ENCODE measurements at regions not wholly inside any gene's neighbourhood (a gene's known extent, or its start where the extent isn't known, plus 50 kb on each side); places are given as distances from the start of the nearest gene placed in this dataset.
"Not testable (repeated sequence)": the region's sequence is repeated elsewhere in the genome, so short reads cannot be mapped to it uniquely, and the experiment has no call there.

DNA sequence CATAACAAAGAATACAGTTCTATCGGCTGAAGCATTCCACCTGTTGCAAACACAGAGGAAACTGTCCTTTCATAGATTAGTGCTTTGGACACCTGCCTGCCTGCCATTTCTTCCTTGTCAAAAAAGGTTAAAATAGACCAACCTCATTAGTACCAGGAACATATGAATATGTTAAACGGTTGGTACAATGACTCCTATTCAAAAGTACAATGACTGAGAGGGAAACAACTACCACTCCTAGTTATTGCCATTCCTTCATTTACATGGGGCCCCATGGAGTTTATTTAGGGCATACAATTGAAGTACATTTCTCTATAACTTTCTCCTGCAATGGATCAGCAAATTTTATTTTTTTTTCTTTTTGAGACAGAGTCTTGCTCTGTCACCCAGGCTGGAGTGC, 77.4 kb upstream of the PIP5K1B start:
- Mint-ChIP-seq H3K36me3 (no peaks in the 10 kb centered on the region), H3K4me3 (no peak overlapping the region), H3K4me1 (no peaks in the 10 kb centered on the region), H3K27me3 (peaks cover 3% of the 10 kb centered on the region), H3K27ac (no peak overlapping the region), H3K9me3 (ENCODE audit: low read depth) (no peaks in the 10 kb centered on the region)
- CTCF ChIA-PET: no interaction called here
- DNase-seq (no peak), ATAC-seq (no peak)

DNA sequence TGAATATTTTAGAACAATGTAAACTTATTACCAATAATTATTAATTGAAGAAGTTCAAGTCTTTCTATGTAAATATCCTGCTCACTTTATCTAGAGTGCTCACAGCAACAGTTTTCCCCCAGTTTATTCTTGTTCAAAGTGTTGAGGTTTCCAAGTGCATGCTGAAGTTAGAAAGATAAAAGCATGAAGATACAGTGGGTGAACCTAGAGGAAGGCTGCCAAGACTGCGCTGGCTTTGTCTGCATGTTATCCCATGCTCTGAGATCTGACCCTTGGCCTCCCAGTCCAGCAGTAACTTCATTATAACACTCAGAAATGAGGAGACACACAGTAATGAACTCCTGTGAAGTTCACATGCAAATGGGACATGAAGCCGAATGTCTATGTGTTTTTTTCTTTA, 76.0 kb upstream of the PIP5K1B start:
- H3K27me3 Mint-ChIP-seq: peaks cover 3% of the 10 kb centered on the region
- H3K9me3 Mint-ChIP-seq (ENCODE audit: low read depth): no peaks in the 10 kb centered on the region
- no peak overlapping the region for H3K4me3 Mint-ChIP-seq
- CTCF ChIA-PET: no interaction called here
- DNase-seq (no peak), ATAC-seq (no peak)
- no peaks in the 10 kb centered on the region for H3K4me1 Mint-ChIP-seq
- no peak overlapping the region for H3K27ac Mint-ChIP-seq
- H3K36me3 Mint-ChIP-seq: no peaks in the 10 kb centered on the region

DNA sequence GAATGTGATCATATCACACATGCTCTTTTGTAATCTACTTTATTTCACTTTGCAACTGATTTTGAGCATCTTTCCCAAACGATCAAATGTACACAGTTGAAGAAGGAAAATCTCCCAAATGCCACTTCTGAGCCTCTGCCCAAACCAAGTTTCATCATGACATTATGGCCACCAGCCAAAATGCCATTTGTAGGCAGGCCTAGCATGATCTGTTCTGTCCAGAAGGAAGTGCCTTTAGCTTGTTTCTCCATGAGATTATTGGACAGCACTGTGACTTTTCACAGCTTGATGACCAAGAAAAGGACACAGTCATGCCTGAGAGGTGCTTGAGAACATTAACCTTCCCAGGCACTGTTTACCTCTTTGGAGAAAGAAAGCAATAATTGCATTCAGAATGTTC, 73.2 kb upstream of the PIP5K1B start:
- ATAC-seq: no peak
- Mint-ChIP-seq H3K27ac (no peak overlapping the region), H3K9me3 (ENCODE audit: low read depth) (no peaks in the 10 kb centered on the region), H3K4me3 (no peak overlapping the region), H3K27me3 (peaks cover 6% of the 10 kb centered on the region), H3K4me1 (no peaks in the 10 kb centered on the region), H3K36me3 (no peaks in the 10 kb centered on the region)
- DNase-seq: no peak
- CTCF ChIA-PET: no interaction called here

DNA sequence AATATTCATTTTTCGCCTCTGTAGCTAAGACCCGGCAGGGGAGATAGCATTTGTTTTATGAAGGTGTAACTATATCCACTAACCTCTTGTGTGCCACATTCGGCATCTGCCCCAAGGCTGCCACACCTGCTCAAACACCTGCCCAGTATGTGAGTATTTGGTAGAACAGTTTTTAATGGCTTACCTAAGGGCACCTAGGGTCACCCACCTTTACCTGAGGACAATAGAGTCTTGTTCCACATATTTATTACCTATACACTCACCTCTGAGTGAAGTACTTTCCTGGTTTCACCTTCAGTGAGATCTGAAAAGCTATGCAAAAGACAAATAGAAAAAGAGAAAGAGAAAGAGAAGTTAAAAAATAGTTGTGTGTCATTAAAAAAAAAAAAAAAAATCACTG, 68.0 kb upstream of the PIP5K1B start:
- H3K27me3 Mint-ChIP-seq: peaks cover 10% of the 10 kb centered on the region
- H3K9me3 Mint-ChIP-seq (ENCODE audit: low read depth): no peaks in the 10 kb centered on the region
- no peaks in the 10 kb centered on the region for H3K4me1 Mint-ChIP-seq
- DNase-seq: no peak
- no peak for ATAC-seq
- H3K36me3 Mint-ChIP-seq: no peaks in the 10 kb centered on the region
- no peak overlapping the region for H3K27ac Mint-ChIP-seq
- H3K4me3 Mint-ChIP-seq: no peak overlapping the region
- CTCF ChIA-PET: no interaction called here

DNA sequence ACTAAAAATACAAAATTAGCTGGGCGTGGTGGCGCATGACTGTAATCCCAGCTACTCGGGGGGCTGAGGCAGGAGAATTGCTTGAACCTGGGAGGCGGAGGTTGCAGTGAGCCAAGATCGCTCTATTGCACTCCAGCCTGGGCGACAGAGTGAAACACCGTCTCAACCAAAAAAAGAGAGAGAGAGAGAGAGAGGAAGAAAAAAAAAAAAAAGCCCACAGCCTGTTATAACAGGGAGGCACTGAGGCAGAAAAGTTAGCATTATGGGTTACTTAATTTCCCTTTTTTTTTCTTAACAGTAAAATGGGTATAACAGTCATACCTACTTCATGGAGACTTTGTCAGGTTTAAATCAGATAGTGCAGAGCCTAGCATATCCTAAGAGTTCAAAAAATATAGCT, 65.8 kb upstream of the PIP5K1B start:
- H3K4me1 Mint-ChIP-seq; DNase-seq; H3K9me3 Mint-ChIP-seq (ENCODE audit: low read depth); H3K4me3 Mint-ChIP-seq; ATAC-seq; CTCF ChIA-PET; H3K27ac Mint-ChIP-seq; H3K36me3 Mint-ChIP-seq: not testable (repeated sequence)
- H3K27me3 Mint-ChIP-seq: peaks cover 14% of the 10 kb centered on the region

DNA sequence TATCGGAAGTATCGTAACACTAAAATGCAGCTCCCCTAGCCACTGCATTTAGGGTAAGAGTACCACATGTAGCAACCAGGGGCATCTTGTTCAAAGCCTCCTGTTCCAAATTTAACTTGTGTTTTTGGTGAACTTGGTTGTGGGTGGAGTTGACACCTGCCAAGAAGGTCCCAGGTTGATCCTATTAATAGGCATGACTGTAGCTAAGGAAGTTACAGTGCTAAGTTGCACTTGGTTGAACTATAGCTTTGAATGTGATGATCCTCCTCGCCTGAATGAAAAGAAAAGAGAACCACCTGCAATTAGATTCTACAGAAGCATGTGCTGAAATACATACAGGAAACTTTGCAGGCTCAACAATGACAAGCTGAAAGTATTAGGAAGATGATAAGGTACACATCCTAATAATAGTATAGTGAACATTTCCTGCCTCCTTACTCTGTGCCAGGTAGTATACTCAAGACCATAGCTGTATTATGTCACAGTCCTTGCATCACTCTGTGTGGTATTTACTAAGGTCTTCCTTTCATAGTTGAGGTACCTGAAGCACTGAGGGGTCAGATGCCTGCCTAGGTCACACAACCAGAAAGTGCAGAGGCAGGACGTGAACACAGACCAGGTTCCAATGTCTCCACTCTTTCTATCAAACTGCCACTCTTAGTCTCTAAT, 64.5 kb upstream of the PIP5K1B start:
- Mint-ChIP-seq H3K27ac (no peak overlapping the region), H3K9me3 (ENCODE audit: low read depth) (no peaks in the 10 kb centered on the region), H3K4me3 (no peak overlapping the region), H3K36me3 (no peaks in the 10 kb centered on the region), H3K27me3 (peaks cover 17% of the 10 kb centered on the region), H3K4me1 (no peaks in the 10 kb centered on the region)
- DNase-seq (no peak), ATAC-seq (no peak)
- CTCF ChIA-PET: no interaction called here

DNA sequence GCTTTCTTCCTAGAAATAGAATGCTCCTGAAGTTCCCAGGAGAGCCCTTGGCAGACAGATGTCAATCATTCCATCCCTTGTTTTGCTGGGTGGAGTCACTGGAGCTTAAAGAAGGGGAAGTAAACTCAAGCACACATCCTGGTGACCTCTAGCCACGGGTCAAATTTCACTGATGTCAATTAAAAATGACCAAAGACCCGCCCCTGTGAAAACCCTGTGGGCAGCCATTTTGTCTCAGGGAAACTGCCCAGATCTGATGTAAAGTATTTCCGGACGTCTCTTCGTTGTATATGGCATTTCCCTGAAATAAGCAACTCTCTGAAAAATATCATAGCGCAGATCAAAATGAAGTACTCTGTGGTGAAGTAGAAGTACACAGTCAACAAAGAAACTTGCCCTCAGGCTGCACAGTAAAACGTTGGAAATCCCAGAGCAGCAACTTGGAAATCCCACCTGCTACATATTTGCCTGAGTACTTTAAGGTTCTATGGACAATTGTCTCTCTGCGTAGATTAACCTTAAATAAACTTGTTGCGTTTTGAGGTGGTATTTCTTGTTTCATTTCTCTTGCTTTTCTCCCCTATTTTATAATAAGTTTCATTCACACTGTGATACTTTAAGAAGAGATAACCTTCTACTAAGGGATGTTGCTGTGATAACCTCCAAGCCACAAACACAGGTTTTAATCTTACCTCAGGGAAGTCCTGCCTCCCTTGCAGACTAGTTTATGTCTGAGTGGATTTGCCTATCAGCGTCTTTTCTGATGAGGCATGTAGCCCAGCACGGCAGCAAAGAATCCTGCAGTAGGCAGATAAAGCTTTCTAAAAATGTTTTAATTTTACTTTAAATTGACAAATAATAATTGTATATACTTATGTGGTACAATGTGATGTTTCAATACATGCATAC, 60.9 kb upstream of the PIP5K1B start:
- peaks cover 21% of the 10 kb centered on the region for H3K27me3 Mint-ChIP-seq
- no peak overlapping the region for H3K27ac Mint-ChIP-seq
- DNase-seq (no peak), ATAC-seq (no peak)
- no peaks in the 10 kb centered on the region for H3K9me3 Mint-ChIP-seq (ENCODE audit: low read depth)
- CTCF ChIA-PET: no interaction called here
- no peaks in the 10 kb centered on the region for H3K36me3 Mint-ChIP-seq
- no peak overlapping the region for H3K4me3 Mint-ChIP-seq
- no peaks in the 10 kb centered on the region for H3K4me1 Mint-ChIP-seq

DNA sequence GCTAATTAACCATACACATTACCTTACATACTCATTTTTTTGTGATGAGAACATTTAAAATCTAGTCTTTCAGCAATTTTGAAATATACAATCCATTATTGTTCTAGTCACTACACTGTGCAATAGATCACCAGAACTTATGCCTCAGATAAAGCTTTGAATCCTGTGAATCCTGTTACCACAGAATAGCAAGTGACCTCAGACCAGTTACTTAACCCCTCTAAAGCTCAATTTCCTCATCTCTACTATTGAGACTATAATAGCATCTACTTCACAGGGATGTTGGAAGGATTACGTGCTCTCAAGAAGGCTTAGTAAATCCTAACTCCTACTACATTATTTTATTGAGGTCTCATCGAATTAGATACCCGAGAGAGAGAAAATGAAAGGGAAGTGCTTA, 60.2 kb upstream of the PIP5K1B start:
- no peak overlapping the region for H3K27ac Mint-ChIP-seq
- H3K4me1 Mint-ChIP-seq: no peaks in the 10 kb centered on the region
- CTCF ChIA-PET: no interaction called here
- peaks cover 17% of the 10 kb centered on the region for H3K27me3 Mint-ChIP-seq
- no peaks in the 10 kb centered on the region for H3K9me3 Mint-ChIP-seq (ENCODE audit: low read depth)
- DNase-seq (no peak), ATAC-seq (no peak)
- no peak overlapping the region for H3K4me3 Mint-ChIP-seq
- H3K36me3 Mint-ChIP-seq: no peaks in the 10 kb centered on the region

DNA sequence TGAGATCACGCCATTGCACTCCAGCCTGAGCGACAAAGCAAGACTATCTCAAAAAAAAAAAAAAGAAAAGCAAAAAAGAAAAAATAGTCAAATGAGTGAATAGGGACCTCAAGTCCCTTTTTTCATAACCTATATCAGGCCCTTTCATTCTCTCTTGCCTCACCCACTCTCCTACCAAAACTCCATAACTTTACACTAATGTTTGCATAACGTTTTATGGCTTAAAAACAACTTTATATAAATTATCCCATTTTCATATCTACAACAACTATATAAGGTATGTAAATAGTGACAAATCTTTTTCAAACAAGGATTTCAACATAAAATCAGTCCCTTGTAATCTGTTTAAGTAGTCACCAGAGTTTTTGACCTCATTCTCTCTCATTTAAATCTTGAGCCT, 56.9 kb upstream of the PIP5K1B start:
- Mint-ChIP-seq H3K9me3 (ENCODE audit: low read depth) (no peaks in the 10 kb centered on the region), H3K27ac (no peak overlapping the region), H3K27me3 (peaks cover 23% of the 10 kb centered on the region), H3K4me1 (peaks cover 10% of the 10 kb centered on the region), H3K36me3 (no peaks in the 10 kb centered on the region), H3K4me3 (no peak overlapping the region)
- no peak for ATAC-seq
- CTCF ChIA-PET: no interaction called here
- DNase-seq: no peak

DNA sequence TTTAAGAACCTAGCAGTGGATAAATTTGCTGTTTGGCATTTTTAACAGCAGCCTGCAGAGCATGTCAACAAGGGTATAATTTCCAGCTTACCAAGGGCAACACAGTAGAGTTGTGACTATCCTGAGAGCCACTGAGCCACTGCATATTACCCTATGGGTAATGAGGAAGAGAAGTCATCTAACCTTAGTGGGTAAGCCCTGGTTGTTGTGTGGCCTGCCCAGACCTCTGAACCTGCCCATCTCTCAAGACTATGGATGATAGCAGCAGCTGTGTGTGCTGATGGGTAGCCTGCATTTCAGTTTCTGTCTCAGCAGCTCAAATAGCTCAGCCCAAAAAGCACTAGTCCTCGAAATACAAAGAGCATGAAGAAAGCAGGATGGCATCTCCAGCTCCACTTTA, 56.1 kb upstream of the PIP5K1B start:
- Mint-ChIP-seq H3K27ac (no peak overlapping the region), H3K4me3 (no peak overlapping the region), H3K36me3 (no peaks in the 10 kb centered on the region), H3K9me3 (ENCODE audit: low read depth) (no peaks in the 10 kb centered on the region), H3K4me1 (peaks cover 12% of the 10 kb centered on the region), H3K27me3 (peaks cover 25% of the 10 kb centered on the region)
- no peak for DNase-seq
- no peak for ATAC-seq
- CTCF ChIA-PET: no interaction called here

DNA sequence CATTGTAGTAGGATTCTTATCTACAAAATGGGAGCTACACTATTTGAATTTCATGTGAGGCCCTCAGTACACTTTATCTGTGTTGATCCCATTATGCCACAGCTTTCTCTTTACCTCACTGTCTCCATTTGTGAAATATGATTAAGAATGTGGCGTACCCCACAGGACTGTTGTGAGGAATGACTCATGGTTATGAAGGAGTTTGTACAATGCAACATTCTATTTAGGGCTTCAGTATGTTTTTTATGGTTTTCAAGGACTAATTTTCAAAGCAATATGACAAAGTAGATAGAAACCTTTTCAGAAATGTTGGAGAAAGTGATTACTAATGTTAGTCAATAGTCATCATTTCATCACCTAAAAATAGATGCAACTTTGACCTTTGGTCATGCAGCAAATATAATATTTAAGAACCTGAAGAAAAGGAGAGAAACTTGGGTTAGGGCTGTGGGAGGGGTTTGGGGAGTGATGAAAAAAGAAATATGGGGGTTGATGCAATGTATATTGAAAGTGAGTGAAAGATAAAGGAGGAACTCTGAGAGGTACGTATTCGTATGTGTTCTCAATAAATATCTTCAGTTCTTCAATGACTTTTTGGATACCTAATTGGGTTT, 53.7 kb upstream of the PIP5K1B start:
- H3K27me3 Mint-ChIP-seq: peaks cover 25% of the 10 kb centered on the region
- CTCF ChIA-PET: no interaction called here
- DNase-seq (no peak), ATAC-seq (no peak)
- H3K36me3 Mint-ChIP-seq: no peaks in the 10 kb centered on the region
- H3K4me1 Mint-ChIP-seq: peaks cover 12% of the 10 kb centered on the region
- H3K9me3 Mint-ChIP-seq (ENCODE audit: low read depth): no peaks in the 10 kb centered on the region
- no peak overlapping the region for H3K4me3 Mint-ChIP-seq
- no peak overlapping the region for H3K27ac Mint-ChIP-seq

DNA sequence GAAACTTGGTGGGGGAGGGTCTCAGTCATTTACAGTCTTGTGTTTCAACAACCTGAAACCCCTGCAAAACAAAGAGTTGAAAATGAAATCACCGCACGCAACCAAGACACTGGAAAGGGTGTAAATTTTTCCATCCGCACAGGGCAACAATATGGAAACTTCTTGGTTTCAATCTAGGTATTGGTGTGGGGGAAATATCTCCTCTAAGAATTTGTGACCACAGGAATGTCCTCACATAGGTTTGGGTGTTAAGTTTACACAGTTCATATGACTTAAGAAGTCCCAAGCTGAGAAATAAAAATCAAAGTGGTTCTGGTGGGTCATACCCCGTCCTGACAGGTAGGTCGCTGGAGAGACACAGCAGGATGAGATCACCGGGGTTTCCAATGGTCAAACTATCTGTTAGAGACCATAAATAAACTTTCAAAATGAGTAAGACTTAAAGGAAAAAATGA, 51.9 kb upstream of the PIP5K1B start:
- no peak overlapping the region for H3K4me3 Mint-ChIP-seq
- H3K36me3 Mint-ChIP-seq: no peaks in the 10 kb centered on the region
- no peaks in the 10 kb centered on the region for H3K9me3 Mint-ChIP-seq (ENCODE audit: low read depth)
- no peak for DNase-seq
- CTCF ChIA-PET: no interaction called here
- H3K27me3 Mint-ChIP-seq: peaks cover 30% of the 10 kb centered on the region
- peaks cover 12% of the 10 kb centered on the region for H3K4me1 Mint-ChIP-seq
- no peak for ATAC-seq
- H3K27ac Mint-ChIP-seq: no peak overlapping the region

DNA sequence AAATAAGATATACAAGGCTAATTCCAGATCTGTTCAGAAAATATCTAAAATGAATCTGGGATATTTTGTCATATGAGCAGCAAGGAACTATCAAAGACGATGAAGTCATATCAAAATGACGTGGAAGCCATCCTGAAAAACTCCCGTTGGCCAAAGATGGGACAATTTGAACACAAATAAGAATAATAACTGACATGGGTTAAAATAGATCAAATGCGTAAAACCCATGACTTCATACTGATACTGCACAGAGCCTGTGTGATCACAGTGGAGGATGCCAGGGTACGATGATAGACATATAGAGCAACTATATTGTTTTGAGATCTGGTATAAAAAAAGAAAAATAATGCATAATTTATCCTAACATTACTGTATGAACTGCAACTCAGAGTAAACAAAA, 51.0 kb upstream of the PIP5K1B start:
- Mint-ChIP-seq H3K9me3 (ENCODE audit: low read depth) (no peaks in the 10 kb centered on the region), H3K36me3 (no peaks in the 10 kb centered on the region), H3K4me1 (peaks cover 12% of the 10 kb centered on the region), H3K27ac (no peak overlapping the region), H3K4me3 (no peak overlapping the region), H3K27me3 (peaks cover 34% of the 10 kb centered on the region)
- CTCF ChIA-PET: no interaction called here
- DNase-seq (no peak), ATAC-seq (no peak)
